GM12878 (cell line): ENCODE measurements at regions not wholly inside any gene's neighbourhood (a gene's known extent, or its start where the extent isn't known, plus 50 kb on each side); places are given as distances from the start of the nearest gene placed in this dataset.

ENCODE experiments used
- ATAC-seq: fragments of 200-7000 bp; cut with Tn5 transposase; 3 replicates; pipeline ENCODE4 v1.9.1; 2020; ENCODE audit warnings: mild to moderate bottlenecking, moderate library complexity
- BruUV-seq: library from RNA; stranded (reverse); fragments of 400-500 nt; replicated peaks from 2 replicates; lab custom pipeline; 2021; lab: Mats Ljungman, UMichigan
- CTCF ChIA-PET: fragments of 300-600 bp; sonication (Branson Sonifier 250); formaldehyde crosslinking; extraction: SDS; loops from one replicate; lab custom pipeline; 2021; ENCODE audit warnings: inconsistent platforms; lab: Yijun Ruan, JAX
- POLR2A ChIA-PET: fragments of 350-600 bp; formaldehyde crosslinking; extraction: SDS; loops from one replicate; lab custom pipeline; 2021; ENCODE audit warnings: inconsistent platforms; lab: Charles Lee
- RAD21 ChIA-PET: fragments of 300-600 bp; sonication (Branson Sonifier 250); formaldehyde crosslinking; loops from one replicate; lab custom pipeline; 2023; ENCODE audit warnings: antibody characterized with exemption; ENCODE audit not compliant: unreplicated experiment; lab: Charles Lee
- SMC1A ChIA-PET: fragments of 300-600 bp; sonication (Branson Sonifier 250); formaldehyde crosslinking; loops from one replicate; lab custom pipeline; 2023; ENCODE audit not compliant: unreplicated experiment, uncharacterized antibody; lab: Charles Lee
- DNase-seq: peaks from one replicate; pipeline ENCODE4 v3.0.0-alpha.2; 2011; ENCODE audit warnings: low read depth, low spot score
- FAIRE-seq: peaks from 3 replicates; lab custom pipeline; 2011; peaks lifted over from hg19 to GRCh38; lab: Jason Lieb, UNC
- H2AFZ ChIP-seq: 2 replicates; pipeline ENCODE4 v1.6.0; 2011; ENCODE audit warnings: low read depth, low read length, control low read depth; ENCODE audit not compliant: control insufficient read depth
- H3K27ac ChIP-seq: 2 replicates; pipeline ENCODE4 v1.5.1; 2011; ENCODE audit warnings: control low read depth; ENCODE audit not compliant: control insufficient read depth, insufficient read depth
- H3K27me3 ChIP-seq, 2 experiments: replicated peaks in 1 of 2; 2 replicates each; pipeline versions ENCODE4 v1.6.0 to v1.6.1; 2011; ENCODE audit warnings: low read length in 1 of 2; ENCODE audit not compliant: control insufficient read depth in 2 of 2, insufficient read depth in 2 of 2
- H3K36me3 ChIP-seq, 2 experiments: 2 replicates each; pipeline ENCODE4 v1.5.1; 2011; ENCODE audit warnings: low read length in 1 of 2; ENCODE audit not compliant: control insufficient read depth in 2 of 2, insufficient read depth in 2 of 2
- H3K4me1 ChIP-seq: 2 replicates; pipeline ENCODE4 v1.6.1; 2011; ENCODE audit warnings: mild to moderate bottlenecking, low read length, moderate library complexity, mixed read lengths; ENCODE audit not compliant: control insufficient read depth, insufficient read depth
- H3K4me2 ChIP-seq: 2 replicates; pipeline ENCODE4 v1.6.0; 2011; ENCODE audit warnings: control low read depth; ENCODE audit not compliant: control insufficient read depth, insufficient read depth
- H3K4me3 ChIP-seq: fragments of 200-600 bp; sonication (generic); 2 replicates; pipeline ENCODE4 v1.5.1; 2016
- H3K79me2 ChIP-seq: 2 replicates; pipeline ENCODE4 v1.6.0; 2011; ENCODE audit warnings: low read length; ENCODE audit not compliant: control insufficient read depth, insufficient read depth
- H3K9ac ChIP-seq: 2 replicates; pipeline ENCODE4 v1.8.0; 2011; ENCODE audit warnings: low read length, control low read depth, mixed read lengths; ENCODE audit not compliant: control insufficient read depth, insufficient read depth
- H3K9me3 ChIP-seq: replicated peaks from 3 replicates; pipeline ENCODE4 v1.5.1; 2011; ENCODE audit warnings: mild to moderate bottlenecking, low read length; ENCODE audit not compliant: control insufficient read depth, insufficient read depth
- H4K20me1 ChIP-seq: 2 replicates; pipeline ENCODE4 v1.6.0; 2011; ENCODE audit not compliant: control insufficient read depth, insufficient read depth
- BCL3 ChIP-seq: IDR thresholded peaks from 2 replicates; pipeline ENCODE4 v1.6.1; 2011; ENCODE audit warnings: borderline replicate concordance, low read depth, mild to moderate bottlenecking, moderate library complexity, low read length; ENCODE audit not compliant: insufficient read depth, poor library complexity, severe bottlenecking
- CUX1 ChIP-seq: IDR thresholded peaks from 2 replicates; pipeline ENCODE4 v1.6.1; 2012; ENCODE audit warnings: improper control_type of control experiment, low read depth, low read length; ENCODE audit not compliant: insufficient replicate concordance
- GABPA ChIP-seq: IDR thresholded peaks from 2 replicates; pipeline ENCODE4 v1.6.1; 2014; ENCODE audit warnings: antibody characterized with exemption, low read depth, mild to moderate bottlenecking, inconsistent platforms
- MTA2 ChIP-seq: fragments of 450-650 bp; IDR thresholded peaks from 2 replicates; pipeline ENCODE4 v1.6.1; 2016; ENCODE audit warnings: low read depth, mild to moderate bottlenecking, moderate library complexity
- NRF1 ChIP-seq: conservative IDR thresholded peaks from 2 replicates; pipeline ENCODE4 v1.6.1; 2011; ENCODE audit warnings: mild to moderate bottlenecking, low read depth, low read length, improper control_type of control experiment
- SP1 ChIP-seq: IDR thresholded peaks from one replicate; pipeline ENCODE4 v1.6.1; 2011; ENCODE audit warnings: low read depth, low read length
- TCF12 ChIP-seq: IDR thresholded peaks from 2 replicates; pipeline ENCODE4 v1.6.1; 2011; ENCODE audit warnings: low read depth, mild to moderate bottlenecking, low read length
- WGBS: methylation state at CpG from one replicate; pipeline ENCODE4 v1.1.6; 2016; ENCODE audit warnings: low lambda C conversion rate; ENCODE audit not compliant: insufficient replicate concordance, insufficient coverage; ENCODE audit errors: missing lambda C conversion rate; 5-methylcytosine and 5-hydroxymethylcytosine counted together
- in situ Hi-C: fragments of 300-500 bp; cut with MboI; formaldehyde crosslinking; loops from 9 replicates; pipeline ENCODE4 v1.14.3; 2018; ENCODE audit warnings: mixed read lengths
- intact Hi-C: fragments of 100-400 bp; cut with micrococcal nuclease; formaldehyde crosslinking; loops from one replicate; pipeline ENCODE4 v1.14.2; 2022; ENCODE audit not compliant: unreplicated experiment

GRCh38 chr5:16238018-16238417 is 58.4 kb upstream of the MARCHF11 start (continued):
- TF ChIP-seq CUX1: no peak
- TF ChIP-seq GABPA: no peak
- no peak for TF ChIP-seq TCF12

- no peak for ATAC-seq
- RAD21 ChIA-PET: no interaction called here
- no peak for TF ChIP-seq BCL3
- TF ChIP-seq SP1: no peak
- TF ChIP-seq NRF1: no peak
- no peak for TF ChIP-seq MTA2
- TF ChIP-seq, all 136 proteins: peak for 0
- no peak for FAIRE-seq
- Histone ChIP-seq H3K9ac (no peak overlapping the region), H3K27me3 (no peaks in the 10 kb centered on the region), H3K27ac (no peak overlapping the region), H3K36me3 (no peaks in the 10 kb centered on the region), H4K20me1 (no peaks in the 10 kb centered on the region), H3K4me1 (no peaks in the 10 kb centered on the region), H3K79me2 (no peaks in the 10 kb centered on the region), H3K4me3 (no peak overlapping the region), H3K9me3 (no peaks in the 10 kb centered on the region), H2AFZ (no peak overlapping the region), H3K4me2 (no peak overlapping the region)
- CTCF ChIA-PET: no interaction called here
- POLR2A ChIA-PET: no interaction called here
- no TSS peak for BruUV-seq
- intact Hi-C loops (no loop called here), in situ Hi-C loops (no loop called here)
- DNase-seq: no peak
- SMC1A ChIA-PET: no interaction called here
- 48% methylated on average over 6 of the region's 6 CpGs for WGBS
Measured at GRCh38 chr5:16234598-16234997, 55.0 kb upstream of the MARCHF11 start.
